AG10803 (cell line): ENCODE measurements at regions not wholly inside any gene's neighbourhood (a gene's known extent, or its start where the extent isn't known, plus 50 kb on each side); places are given as distances from the start of the nearest gene placed in this dataset.
"Not testable (repeated sequence)": the region's sequence is repeated elsewhere in the genome, so short reads cannot be mapped to it uniquely, and the experiment has no call there.

Experiments used
- DNase-seq: peaks from one replicate; pipeline ENCODE4 v3.0.0; 2010; ENCODE audit warnings: low read depth
- H3K4me3 ChIP-seq: 2 replicates; pipeline ENCODE4 v1.5.1; 2011; ENCODE audit warnings: mild to moderate bottlenecking, low read length, control low read depth
- TF ChIP-seq, protein P1 (sequence below): conservative IDR thresholded peaks from 2 replicates; pipeline ENCODE4 v1.5.1; 2011; ENCODE audit warnings: mild to moderate bottlenecking, low read length, control low read depth, inconsistent platforms

DNA sequence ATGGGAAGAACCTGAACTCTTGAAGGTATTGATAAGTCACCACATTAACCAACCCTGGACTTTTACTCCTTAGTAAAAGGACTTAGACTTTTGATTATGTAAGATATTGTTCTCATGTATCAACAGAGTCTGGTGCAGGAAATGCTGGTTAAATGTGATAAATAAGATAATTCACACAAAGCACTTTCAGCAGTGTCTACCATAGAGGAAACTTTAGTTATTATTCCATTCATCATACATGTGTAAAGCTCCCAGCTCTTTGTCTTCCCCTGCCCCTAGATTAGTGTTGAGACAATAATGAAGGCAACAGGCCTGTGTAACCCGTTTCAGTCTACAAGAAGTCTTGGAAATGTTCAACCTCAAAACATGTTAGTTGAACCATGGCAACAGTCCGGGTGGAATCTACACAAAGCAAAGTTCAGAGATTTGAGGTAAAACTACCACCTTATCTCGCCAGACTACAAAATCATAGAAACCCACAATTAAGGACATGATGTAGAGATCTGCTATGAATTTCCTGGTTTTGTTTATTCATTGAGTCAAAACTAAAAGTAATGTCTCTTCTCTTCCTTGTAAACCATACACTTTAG is 109.9 kb upstream of the ADO start:
- no peak for DNase-seq
- TF ChIP-seq, protein P1, sequence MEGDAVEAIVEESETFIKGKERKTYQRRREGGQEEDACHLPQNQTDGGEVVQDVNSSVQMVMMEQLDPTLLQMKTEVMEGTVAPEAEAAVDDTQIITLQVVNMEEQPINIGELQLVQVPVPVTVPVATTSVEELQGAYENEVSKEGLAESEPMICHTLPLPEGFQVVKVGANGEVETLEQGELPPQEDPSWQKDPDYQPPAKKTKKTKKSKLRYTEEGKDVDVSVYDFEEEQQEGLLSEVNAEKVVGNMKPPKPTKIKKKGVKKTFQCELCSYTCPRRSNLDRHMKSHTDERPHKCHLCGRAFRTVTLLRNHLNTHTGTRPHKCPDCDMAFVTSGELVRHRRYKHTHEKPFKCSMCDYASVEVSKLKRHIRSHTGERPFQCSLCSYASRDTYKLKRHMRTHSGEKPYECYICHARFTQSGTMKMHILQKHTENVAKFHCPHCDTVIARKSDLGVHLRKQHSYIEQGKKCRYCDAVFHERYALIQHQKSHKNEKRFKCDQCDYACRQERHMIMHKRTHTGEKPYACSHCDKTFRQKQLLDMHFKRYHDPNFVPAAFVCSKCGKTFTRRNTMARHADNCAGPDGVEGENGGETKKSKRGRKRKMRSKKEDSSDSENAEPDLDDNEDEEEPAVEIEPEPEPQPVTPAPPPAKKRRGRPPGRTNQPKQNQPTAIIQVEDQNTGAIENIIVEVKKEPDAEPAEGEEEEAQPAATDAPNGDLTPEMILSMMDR, result no peak
- no peak overlapping the region for H3K4me3 ChIP-seq

DNA sequence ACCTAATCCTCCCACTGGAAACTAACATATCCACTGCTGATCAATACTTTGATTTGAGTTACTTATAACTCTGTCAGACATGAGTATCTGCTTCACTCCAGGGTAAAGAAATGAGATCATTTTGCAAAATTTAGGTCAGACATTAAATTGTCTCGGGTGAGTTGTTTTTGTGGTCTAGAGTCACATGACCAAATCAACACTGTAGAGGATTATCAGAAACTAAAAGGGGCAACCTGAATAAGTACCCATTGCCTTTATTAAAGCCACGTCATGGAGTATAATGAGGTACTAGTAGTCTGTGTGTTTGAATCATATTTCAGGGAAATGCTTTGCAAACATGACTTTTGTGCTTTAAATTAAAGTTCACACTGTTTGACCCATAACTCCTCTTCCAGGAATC is 107.7 kb upstream of the ADO start:
- DNase-seq, result no peak
- H3K4me3 ChIP-seq, result no peak overlapping the region
- TF ChIP-seq, protein P1, result no peak

DNA sequence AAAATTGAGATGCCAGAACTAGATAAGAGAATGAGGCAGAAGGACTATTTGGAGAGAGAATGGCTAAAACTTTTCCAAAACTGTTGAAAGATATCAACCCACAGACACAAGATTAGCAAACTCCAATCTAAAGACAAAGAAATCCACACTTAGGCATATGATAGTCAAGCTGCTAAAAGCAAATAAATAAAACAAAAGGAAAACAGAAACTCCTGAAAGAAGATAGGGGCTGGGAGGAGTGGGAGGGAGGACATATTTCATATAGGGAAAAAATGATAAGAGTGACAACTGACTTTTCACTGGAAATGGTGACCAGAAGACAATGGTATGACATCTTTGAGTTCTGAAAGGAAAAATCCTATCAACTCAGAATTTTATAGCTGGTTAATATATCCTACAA is 105.4 kb upstream of the ADO start:
- no peak overlapping the region for H3K4me3 ChIP-seq
- no peak for DNase-seq
- TF ChIP-seq, protein P1, result no peak

DNA sequence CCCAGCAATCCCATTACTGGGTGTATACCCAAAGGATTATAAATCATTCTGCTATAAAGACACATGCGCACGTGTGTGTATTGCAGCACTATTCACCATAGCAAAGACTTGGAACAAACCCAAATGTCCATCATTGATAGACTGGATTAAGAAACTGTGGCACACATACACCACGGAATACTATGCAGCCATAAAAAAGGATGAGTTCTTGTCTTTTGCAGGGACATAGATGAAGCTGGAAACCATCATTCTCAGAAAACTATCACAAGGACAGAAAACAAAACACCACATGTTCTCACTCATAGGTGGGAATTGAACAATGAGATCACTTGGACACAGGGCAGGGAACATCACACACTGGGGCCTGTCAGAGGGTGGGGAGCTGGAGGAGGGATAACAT is 100.4 kb upstream of the ADO start:
- not testable (repeated sequence) for DNase-seq, H3K4me3 ChIP-seq

DNA sequence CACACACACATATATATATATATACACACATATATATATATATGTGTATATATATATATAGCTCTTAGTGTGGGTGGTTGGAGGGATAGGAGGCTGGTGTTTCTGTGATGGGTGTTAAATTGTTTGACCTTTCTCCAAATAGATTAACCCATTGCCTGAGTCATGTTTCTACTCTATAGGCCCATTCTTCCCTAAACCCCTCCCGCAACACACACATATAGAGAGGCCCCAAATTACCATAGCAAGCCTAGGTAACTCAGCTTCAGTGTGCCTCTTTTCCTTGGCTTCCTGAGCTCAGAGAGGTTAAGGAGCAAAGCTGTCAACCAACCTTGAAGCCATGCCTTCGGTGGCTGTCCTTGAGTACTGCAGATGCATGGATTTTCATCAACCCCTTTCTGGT is 98.7 kb upstream of the ADO start:
- TF ChIP-seq, protein P1, result no peak
- no peak for DNase-seq
- no peak overlapping the region for H3K4me3 ChIP-seq

DNA sequence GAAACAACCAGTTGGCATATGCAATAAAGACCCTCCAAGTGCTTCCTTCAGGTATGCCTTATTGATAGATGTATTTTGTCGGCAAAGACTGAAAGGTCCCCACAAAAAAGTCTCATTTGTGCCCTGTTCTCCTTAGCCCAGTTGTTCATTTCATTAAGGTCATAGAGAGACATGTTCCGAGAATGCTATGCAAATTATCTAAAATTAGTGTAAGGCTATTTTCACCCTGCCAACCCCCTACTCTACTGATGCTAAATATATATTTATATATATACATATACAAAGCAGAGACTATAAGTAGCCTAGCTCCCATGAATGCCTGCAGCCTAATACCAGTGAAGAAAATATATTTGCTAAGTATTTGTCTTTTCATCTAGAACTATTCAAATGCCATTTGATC is 96.7 kb upstream of the ADO start:
- TF ChIP-seq, protein P1, result no peak

DNA sequence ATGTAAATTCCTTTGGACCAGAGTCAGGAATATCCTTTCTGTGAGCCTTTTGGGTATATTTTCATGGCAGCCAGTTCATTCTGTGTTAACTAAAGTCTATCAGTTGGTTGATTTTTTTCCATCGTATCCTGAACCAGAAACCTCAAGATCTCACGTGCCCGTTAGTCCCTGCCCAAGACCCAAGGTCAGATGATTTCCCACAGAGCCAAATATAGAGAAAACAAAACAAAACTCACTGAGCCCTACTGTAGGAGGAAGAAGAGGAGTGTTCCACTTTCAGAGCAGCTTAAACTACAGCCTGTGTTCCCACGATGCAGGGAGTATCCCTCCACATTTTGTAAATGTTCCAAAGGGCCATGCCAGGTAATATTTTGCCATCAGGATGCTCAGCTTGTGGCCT is 96.0 kb upstream of the ADO start:
- no peak for DNase-seq
- H3K4me3 ChIP-seq, result no peak overlapping the region
- TF ChIP-seq, protein P1, result no peak

More for the DNA sequence above, 96.7 kb upstream of the ADO start:
- no peak overlapping the region for H3K4me3 ChIP-seq
- no peak for DNase-seq

DNA sequence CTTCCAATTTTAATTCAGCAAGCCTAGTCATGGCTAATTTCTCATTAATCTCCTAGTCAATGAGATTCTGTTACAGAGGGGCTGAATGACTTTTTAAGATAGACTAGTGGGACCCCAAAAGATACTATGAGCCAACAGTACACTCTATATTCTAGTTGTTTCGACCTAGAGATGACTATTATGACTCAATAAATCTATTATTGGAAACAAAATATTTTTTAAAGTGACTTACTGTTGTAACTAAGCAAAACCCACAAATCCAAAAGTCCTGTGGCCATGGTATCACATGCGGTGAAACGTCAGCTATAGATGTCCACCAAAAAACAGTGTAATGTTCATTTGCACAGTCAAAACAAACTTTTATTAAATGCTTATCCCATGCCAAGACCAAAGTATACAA is 95.3 kb upstream of the ADO start:
- DNase-seq, result no peak
- TF ChIP-seq, protein P1, result no peak
- no peak overlapping the region for H3K4me3 ChIP-seq
